Vagina (tissue), 2 donors: ENCODE measurements at regions not wholly inside any gene's neighbourhood (a gene's known extent, or its start where the extent isn't known, plus 50 kb on each side); places are given as distances from the start of the nearest gene placed in this dataset.

Experiments used
- CTCF ChIP-seq, 3 experiments: fragments of 450-650 bp in 2 of 3; fragments of 200-600 bp in 1 of 3; sonication (generic) in 1 of 3; IDR thresholded peaks; one replicate each; pipeline ENCODE4 v1.5.1; 2017 to 2019; ENCODE audit warnings: antibody characterized with exemption in 3 of 3, mild to moderate bottlenecking in 2 of 3, moderate library complexity in 2 of 3
- POLR2A ChIP-seq, 2 donors: fragments of 450-650 bp; IDR thresholded peaks; one replicate each; pipeline ENCODE4 v1.6.1; 2017; ENCODE audit warnings: antibody characterized with exemption in 2 of 2, mild to moderate bottlenecking in 2 of 2, moderate library complexity in 2 of 2

- TF ChIP-seq CTCF (IDR thresholded peaks at IDR 0.05) (no peak), POLR2A (IDR thresholded peaks at IDR 0.05) (no peak)
These were observed 2309.8 kb downstream of the PCDH7 start for GRCh38 chr4:33029976-33030375.
